ENCODE measurements at regions not wholly inside any gene's neighbourhood (a gene's known extent, or its start where the extent isn't known, plus 50 kb on each side); places are given as distances from the start of the nearest gene placed in this dataset.
"Not testable (repeated sequence)": the region's sequence is repeated elsewhere in the genome, so short reads cannot be mapped to it uniquely, and the experiment has no call there.

GRCh38 chr4:29104694-29105093 is 1615.5 kb upstream of the PCDH7 start:
- no peak for DNase-seq (ENCODE audit: low read depth)

DNA sequence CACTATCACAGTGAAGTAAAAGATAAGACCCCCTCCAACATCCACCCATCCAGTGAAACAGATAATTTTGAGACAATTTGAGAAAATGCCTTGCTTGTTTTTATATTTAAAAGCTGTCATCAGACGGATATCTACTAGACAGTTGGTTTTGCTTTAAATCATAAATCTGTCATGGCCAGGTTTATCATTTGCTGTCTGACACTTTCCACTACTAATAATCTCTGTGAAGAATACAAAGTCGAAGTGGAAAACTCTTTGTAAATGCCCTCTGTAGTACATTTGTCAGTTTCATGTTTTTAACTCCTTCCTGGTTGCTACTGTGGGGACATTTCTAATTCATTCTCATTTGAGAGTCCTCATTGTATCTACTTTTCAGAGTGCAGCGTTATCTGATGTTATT is 1606.2 kb upstream of the PCDH7 start:
- DNase-seq (ENCODE audit: low read depth), result no peak

DNA sequence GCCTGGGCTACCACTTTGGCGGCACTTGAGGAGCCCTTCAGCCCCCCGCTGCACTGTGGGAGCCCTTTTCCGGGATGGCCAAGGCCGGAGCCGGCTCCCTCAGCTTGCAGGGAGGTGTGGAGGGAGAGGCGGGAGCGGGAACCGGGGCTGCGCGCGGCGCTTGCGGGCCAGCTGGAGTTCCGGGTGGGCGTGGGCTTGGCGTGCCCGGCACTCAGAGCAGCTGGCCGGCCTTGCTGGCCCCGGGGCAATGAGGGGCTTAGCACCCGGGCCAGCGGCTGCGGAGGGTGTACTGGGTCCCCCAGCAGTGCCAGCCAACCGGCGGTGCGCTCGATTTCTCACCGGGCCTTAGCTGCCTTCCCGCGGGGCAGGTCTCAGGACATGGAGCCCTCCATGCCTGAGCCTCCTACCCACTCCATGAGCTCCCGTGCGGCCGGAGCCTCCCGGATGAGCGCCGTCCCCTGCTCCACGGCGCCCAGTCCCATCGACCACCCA is 1602.9 kb upstream of the PCDH7 start:
- not testable (repeated sequence) for DNase-seq (ENCODE audit: low read depth)

GRCh38 chr4:29121586-29121985 is 1598.6 kb upstream of the PCDH7 start:
- DNase-seq (ENCODE audit: low read depth), result no peak

DNA sequence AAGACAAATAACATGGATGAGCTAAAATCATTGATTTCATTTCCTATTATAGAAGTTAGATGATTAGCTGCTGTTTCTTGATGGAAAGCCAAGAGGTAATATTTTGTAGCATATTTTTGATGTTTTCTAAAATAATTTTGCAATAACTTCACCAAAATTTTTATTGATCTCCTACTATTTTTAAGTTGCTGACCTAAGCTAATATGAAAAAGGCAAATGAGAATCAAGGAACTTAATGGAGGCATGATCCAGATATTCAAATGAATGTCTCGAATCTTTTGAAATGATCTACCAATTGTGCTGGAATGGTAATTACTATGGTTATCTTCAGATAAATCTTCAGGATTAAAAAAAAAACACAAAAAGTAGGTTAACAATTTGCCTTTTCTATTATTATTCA is 1591.4 kb upstream of the PCDH7 start:
- DNase-seq (ENCODE audit: low read depth), result no peak

DNA sequence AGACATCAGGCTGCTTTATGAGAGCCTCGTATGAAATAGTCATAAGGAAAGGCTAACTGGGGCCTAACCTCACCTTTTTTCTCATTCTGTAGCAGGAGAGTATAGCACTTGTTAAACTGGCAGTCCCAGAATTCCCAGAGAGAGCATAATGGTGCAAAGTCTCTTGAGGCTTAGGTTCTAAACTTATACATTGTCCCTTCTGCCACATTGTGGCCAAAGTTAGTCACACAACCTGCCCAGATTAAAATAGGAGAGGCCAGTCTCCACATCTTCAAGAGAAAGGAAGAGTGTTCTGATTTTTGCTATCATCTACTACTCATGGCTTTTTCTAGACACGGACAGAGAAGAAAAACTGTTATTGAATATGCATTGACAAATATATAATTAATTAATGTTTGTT is 1588.9 kb upstream of the PCDH7 start:
- DNase-seq (ENCODE audit: low read depth), result no peak

DNA sequence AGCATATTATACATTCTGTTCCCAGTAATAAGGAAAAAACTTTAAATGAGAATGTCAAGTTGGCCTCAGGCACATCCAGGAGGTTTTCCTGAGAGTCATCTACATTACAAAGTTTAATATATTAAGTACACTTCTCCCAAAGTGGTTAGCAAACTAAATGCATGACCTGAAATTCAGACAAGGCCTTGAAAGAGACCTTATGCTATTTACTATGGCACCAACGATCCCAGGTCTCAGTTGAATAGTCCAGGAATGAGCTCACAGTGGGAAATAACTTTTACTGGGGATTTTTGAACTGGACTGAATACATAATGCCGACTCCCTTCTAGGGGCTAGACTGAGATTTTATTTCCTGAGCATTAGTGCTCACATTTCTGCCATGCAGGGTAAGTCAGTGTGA is 1577.5 kb upstream of the PCDH7 start:
- DNase-seq (ENCODE audit: low read depth), result no peak

GRCh38 chr4:29151584-29151983 is 1568.6 kb upstream of the PCDH7 start:
- DNase-seq (ENCODE audit: low read depth), result no peak

- no peak for DNase-seq (ENCODE audit: low read depth)
Measured at GRCh38 chr4:29153642-29154041, 1566.5 kb upstream of the PCDH7 start.

DNA sequence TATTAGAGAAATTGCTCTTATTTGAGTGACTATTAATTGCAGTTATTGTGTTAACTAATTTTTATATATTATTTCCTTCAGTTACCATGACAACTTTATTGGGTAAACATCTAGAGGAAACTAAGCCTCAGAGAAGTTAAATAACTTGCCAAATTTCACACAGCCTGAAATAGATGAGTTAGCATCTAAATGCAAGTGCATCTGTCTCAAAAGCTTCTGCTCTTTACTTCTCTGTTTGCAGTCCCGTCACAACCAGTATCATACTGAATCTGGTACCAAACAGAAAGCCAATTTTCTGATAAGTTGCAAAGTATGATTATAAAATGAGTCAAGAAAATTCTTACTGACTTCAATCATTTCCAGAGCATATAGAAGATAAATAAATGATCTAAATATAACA is 1544.9 kb upstream of the PCDH7 start:
- no peak for DNase-seq (ENCODE audit: low read depth)

DNA sequence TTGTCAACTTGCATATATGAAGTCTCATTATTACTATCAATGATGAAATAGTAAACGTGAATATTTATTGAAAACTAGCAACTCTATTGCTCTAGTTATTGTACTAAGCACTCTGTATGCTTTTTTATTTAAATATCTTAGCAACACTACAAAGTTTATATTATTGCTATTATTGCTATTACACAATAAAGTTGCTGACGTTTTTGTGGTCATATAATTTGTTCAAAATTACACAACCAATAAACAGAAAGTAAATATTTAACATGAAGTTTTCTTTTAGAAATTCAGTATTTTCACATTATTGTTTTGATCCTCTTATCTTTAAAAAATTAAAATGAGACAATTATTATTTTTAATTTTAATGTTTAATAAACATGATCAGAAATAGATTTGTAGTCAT is 1521.1 kb upstream of the PCDH7 start:
- no peak for DNase-seq (ENCODE audit: low read depth)

GRCh38 chr4:29199485-29199884 is 1520.7 kb upstream of the PCDH7 start:
- no peak for DNase-seq (ENCODE audit: low read depth)

GRCh38 chr4:29213020-29213419 is 1507.1 kb upstream of the PCDH7 start:
- DNase-seq (ENCODE audit: low read depth), result no peak

GRCh38 chr4:29220761-29221160 is 1499.4 kb upstream of the PCDH7 start:
- no peak for DNase-seq (ENCODE audit: low read depth)

DNA sequence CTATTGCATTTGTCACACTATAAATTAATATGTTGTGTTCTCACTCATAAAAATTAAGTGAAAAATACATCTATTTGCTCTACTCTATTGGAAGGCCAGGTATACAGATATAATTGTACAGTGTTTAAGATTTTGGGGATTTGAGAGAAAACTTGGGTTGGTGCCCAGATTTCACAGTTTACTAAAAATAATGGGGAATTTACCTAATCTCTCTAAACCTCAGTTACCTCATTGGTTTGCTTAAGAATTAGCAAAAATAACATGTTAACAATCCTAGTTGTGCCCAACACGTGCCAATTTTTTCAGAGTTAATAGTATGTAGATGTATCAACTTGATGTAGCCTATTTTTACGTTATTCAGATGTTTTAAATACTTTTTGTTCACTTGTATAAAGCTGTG is 1495.3 kb upstream of the PCDH7 start:
- DNase-seq (ENCODE audit: low read depth), result no peak

GRCh38 chr4:29240641-29241040 is 1479.5 kb upstream of the PCDH7 start:
- no peak for DNase-seq (ENCODE audit: low read depth)

GRCh38 chr4:29243054-29243453 is 1477.1 kb upstream of the PCDH7 start:
- DNase-seq (ENCODE audit: low read depth), result no peak

- DNase-seq (ENCODE audit: low read depth), result no peak
Measured at GRCh38 chr4:29243851-29244250, 1476.3 kb upstream of the PCDH7 start.

GRCh38 chr4:29259556-29259955 is 1460.6 kb upstream of the PCDH7 start:
- no peak for DNase-seq (ENCODE audit: low read depth)

DNA sequence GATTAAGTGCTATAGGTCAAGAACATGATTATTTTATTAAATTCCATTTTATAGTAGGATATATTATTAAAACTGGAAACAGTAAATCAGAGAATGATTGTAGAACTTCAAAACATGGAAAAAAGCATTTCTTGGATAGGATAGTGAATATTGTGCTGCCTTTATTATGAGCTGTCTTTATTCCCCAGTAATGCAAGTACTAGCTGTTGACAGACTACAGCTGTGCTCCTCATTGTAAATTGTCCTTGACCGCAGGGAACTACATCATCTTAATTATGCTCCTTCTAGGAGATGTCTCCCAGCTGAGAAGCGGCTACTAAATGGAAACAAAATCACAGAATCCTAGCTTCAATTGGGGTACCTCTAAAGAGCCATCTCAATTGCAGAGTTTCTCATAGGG is 1457.2 kb upstream of the PCDH7 start:
- DNase-seq (ENCODE audit: low read depth), result no peak

DNA sequence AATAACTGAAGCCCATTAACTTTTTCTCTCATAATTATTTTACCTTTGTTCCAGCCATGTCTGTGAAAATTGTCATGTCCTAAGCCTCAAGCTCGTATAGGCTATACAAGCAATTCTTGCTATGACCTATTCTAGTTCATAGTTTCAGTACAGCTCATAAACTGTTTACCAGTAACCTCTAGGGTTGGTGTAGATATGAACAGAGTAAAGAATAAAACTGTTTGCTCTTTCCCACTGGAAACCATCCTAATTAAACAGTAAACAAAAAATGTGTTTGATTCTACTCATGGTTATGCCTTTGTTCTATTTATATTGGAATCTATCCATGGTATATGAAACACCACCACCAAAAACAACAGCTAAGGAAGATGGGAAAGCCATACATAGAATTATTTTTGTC is 1444.0 kb upstream of the PCDH7 start:
- no peak for DNase-seq (ENCODE audit: low read depth)

- no peak for DNase-seq (ENCODE audit: low read depth)
Measured at GRCh38 chr4:29277381-29277780, 1442.8 kb upstream of the PCDH7 start.

- no peak for DNase-seq (ENCODE audit: low read depth)
Measured at GRCh38 chr4:29278585-29278984, 1441.6 kb upstream of the PCDH7 start.

- DNase-seq (ENCODE audit: low read depth), result no peak
Measured at GRCh38 chr4:29289118-29289517, 1431.1 kb upstream of the PCDH7 start.

GRCh38 chr4:29295280-29295679 is 1424.9 kb upstream of the PCDH7 start:
- DNase-seq (ENCODE audit: low read depth), result no peak

Measured in GM04504 (cell line).